ENCODE measurements at regions not wholly inside any gene's neighbourhood (a gene's known extent, or its start where the extent isn't known, plus 50 kb on each side); places are given as distances from the start of the nearest gene placed in this dataset.

DNA sequence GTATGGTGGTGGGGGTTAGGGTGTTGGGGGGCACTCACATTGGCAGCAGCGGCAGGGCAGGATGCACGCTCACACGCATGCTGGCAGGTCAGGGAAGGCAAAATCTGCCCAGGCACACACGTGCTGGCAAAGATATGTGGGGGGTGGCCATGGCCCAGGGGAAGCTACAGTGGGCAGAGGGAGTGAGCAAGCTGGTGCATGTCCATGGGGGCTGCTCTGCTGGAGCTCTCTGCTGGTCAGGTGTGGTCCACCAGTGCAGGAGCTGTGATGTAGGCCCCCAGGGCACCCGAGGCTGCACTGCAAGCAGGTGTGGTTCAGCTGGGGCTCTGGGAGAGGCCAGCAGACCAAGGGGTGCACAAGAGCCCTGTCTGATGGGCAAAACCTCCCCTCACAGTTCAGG, 491.5 kb upstream of the TNP1 start (continued):
- TF ChIP-seq, protein P1, sequence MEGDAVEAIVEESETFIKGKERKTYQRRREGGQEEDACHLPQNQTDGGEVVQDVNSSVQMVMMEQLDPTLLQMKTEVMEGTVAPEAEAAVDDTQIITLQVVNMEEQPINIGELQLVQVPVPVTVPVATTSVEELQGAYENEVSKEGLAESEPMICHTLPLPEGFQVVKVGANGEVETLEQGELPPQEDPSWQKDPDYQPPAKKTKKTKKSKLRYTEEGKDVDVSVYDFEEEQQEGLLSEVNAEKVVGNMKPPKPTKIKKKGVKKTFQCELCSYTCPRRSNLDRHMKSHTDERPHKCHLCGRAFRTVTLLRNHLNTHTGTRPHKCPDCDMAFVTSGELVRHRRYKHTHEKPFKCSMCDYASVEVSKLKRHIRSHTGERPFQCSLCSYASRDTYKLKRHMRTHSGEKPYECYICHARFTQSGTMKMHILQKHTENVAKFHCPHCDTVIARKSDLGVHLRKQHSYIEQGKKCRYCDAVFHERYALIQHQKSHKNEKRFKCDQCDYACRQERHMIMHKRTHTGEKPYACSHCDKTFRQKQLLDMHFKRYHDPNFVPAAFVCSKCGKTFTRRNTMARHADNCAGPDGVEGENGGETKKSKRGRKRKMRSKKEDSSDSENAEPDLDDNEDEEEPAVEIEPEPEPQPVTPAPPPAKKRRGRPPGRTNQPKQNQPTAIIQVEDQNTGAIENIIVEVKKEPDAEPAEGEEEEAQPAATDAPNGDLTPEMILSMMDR (conservative IDR thresholded peaks at IDR 0.05; ENCODE audit: low read depth in 2 of 2), result no peak
- no peak for TF ChIP-seq NANOG (IDR thresholded peaks at IDR 0.05; ENCODE audit: borderline replicate concordance)

DNA sequence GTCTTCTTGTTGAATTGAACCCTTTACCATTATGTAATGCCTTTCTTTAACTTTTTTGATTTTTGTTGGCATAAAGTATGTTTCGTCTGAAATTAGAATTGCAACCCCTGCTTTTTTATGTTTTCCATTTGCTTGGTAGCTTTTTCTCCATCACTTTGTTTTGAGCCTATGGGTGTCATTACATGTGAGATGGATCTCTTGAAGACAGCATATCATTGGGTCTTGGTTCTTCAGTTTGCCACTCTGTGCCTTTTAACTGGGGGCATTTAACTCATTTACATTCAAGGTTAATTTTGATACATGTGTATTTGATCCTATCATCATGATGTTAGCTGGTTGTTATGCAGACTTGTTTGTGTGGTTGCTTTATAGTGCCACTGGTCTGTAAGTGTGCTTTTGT, 489.4 kb upstream of the TNP1 start:
- DNase-seq (ENCODE audit: low spot score) (no peak), ATAC-seq (no peak)
- no peak overlapping the region for H3K4me2 ChIP-seq
- H3K27me3 ChIP-seq (ENCODE audit: insufficient read depth), result no peaks in the 10 kb centered on the region
- Mint-ChIP-seq H3K4me3 (no peak overlapping the region), H3K4me1 (no peaks in the 10 kb centered on the region), H3K27me3 (ENCODE audit: insufficient read depth, low read depth, poor library complexity) (peaks cover 2% of the 10 kb centered on the region), H3K9me3 (peaks cover 15% of the 10 kb centered on the region; the same call in 2 of the 3 replicates), H3K27ac (no peak overlapping the region), H3K36me3 (ENCODE audit: low read depth) (no peaks in the 10 kb centered on the region)
- H3K4me1 ChIP-seq (ENCODE audit: insufficient read depth), result no peaks in the 10 kb centered on the region
- H3F3A ChIP-seq (replicated peaks; ENCODE audit: low read depth), result no peaks in the 10 kb centered on the region
- no peak overlapping the region for H3K4me3 ChIP-seq
- no peaks in the 10 kb centered on the region for H3K79me2 ChIP-seq (replicated peaks; ENCODE audit: insufficient read depth)
- H3K27ac ChIP-seq (ENCODE audit: low read depth), result no peak overlapping the region
- H3K9me2 ChIP-seq (ENCODE audit: insufficient read depth), result no peaks in the 10 kb centered on the region
- no peak overlapping the region for H2AFZ ChIP-seq
- H3K36me3 ChIP-seq (ENCODE audit: insufficient read depth), result no peaks in the 10 kb centered on the region
- H4K20me1 ChIP-seq (replicated peaks; ENCODE audit: insufficient read depth), result no peaks in the 10 kb centered on the region
- TF ChIP-seq EZH2phosphoT487 (IDR thresholded peaks at IDR 0.05; ENCODE audit: unreplicated experiment) (no peak), STAT1 (IDR thresholded peaks at IDR 0.05; ENCODE audit: unreplicated experiment) (no peak), NANOG (IDR thresholded peaks at IDR 0.05; ENCODE audit: borderline replicate concordance) (no peak), POLR2AphosphoS5 (IDR thresholded peaks at IDR 0.05; ENCODE audit: low read depth) (no peak), ZNF331 (CRISPR knock-in tag; IDR thresholded peaks at IDR 0.05; ENCODE audit: low read depth) (no peak), ZNF114 (CRISPR knock-in tag; IDR thresholded peaks at IDR 0.05) (no peak), JUNB (IDR thresholded peaks at IDR 0.05; ENCODE audit: unreplicated experiment) (no peak)
- TF ChIP-seq, protein P2, sequence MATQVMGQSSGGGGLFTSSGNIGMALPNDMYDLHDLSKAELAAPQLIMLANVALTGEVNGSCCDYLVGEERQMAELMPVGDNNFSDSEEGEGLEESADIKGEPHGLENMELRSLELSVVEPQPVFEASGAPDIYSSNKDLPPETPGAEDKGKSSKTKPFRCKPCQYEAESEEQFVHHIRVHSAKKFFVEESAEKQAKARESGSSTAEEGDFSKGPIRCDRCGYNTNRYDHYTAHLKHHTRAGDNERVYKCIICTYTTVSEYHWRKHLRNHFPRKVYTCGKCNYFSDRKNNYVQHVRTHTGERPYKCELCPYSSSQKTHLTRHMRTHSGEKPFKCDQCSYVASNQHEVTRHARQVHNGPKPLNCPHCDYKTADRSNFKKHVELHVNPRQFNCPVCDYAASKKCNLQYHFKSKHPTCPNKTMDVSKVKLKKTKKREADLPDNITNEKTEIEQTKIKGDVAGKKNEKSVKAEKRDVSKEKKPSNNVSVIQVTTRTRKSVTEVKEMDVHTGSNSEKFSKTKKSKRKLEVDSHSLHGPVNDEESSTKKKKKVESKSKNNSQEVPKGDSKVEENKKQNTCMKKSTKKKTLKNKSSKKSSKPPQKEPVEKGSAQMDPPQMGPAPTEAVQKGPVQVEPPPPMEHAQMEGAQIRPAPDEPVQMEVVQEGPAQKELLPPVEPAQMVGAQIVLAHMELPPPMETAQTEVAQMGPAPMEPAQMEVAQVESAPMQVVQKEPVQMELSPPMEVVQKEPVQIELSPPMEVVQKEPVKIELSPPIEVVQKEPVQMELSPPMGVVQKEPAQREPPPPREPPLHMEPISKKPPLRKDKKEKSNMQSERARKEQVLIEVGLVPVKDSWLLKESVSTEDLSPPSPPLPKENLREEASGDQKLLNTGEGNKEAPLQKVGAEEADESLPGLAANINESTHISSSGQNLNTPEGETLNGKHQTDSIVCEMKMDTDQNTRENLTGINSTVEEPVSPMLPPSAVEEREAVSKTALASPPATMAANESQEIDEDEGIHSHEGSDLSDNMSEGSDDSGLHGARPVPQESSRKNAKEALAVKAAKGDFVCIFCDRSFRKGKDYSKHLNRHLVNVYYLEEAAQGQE (IDR thresholded peaks at IDR 0.05; ENCODE audit: unreplicated experiment), result no peak
- TF ChIP-seq, protein P3, sequence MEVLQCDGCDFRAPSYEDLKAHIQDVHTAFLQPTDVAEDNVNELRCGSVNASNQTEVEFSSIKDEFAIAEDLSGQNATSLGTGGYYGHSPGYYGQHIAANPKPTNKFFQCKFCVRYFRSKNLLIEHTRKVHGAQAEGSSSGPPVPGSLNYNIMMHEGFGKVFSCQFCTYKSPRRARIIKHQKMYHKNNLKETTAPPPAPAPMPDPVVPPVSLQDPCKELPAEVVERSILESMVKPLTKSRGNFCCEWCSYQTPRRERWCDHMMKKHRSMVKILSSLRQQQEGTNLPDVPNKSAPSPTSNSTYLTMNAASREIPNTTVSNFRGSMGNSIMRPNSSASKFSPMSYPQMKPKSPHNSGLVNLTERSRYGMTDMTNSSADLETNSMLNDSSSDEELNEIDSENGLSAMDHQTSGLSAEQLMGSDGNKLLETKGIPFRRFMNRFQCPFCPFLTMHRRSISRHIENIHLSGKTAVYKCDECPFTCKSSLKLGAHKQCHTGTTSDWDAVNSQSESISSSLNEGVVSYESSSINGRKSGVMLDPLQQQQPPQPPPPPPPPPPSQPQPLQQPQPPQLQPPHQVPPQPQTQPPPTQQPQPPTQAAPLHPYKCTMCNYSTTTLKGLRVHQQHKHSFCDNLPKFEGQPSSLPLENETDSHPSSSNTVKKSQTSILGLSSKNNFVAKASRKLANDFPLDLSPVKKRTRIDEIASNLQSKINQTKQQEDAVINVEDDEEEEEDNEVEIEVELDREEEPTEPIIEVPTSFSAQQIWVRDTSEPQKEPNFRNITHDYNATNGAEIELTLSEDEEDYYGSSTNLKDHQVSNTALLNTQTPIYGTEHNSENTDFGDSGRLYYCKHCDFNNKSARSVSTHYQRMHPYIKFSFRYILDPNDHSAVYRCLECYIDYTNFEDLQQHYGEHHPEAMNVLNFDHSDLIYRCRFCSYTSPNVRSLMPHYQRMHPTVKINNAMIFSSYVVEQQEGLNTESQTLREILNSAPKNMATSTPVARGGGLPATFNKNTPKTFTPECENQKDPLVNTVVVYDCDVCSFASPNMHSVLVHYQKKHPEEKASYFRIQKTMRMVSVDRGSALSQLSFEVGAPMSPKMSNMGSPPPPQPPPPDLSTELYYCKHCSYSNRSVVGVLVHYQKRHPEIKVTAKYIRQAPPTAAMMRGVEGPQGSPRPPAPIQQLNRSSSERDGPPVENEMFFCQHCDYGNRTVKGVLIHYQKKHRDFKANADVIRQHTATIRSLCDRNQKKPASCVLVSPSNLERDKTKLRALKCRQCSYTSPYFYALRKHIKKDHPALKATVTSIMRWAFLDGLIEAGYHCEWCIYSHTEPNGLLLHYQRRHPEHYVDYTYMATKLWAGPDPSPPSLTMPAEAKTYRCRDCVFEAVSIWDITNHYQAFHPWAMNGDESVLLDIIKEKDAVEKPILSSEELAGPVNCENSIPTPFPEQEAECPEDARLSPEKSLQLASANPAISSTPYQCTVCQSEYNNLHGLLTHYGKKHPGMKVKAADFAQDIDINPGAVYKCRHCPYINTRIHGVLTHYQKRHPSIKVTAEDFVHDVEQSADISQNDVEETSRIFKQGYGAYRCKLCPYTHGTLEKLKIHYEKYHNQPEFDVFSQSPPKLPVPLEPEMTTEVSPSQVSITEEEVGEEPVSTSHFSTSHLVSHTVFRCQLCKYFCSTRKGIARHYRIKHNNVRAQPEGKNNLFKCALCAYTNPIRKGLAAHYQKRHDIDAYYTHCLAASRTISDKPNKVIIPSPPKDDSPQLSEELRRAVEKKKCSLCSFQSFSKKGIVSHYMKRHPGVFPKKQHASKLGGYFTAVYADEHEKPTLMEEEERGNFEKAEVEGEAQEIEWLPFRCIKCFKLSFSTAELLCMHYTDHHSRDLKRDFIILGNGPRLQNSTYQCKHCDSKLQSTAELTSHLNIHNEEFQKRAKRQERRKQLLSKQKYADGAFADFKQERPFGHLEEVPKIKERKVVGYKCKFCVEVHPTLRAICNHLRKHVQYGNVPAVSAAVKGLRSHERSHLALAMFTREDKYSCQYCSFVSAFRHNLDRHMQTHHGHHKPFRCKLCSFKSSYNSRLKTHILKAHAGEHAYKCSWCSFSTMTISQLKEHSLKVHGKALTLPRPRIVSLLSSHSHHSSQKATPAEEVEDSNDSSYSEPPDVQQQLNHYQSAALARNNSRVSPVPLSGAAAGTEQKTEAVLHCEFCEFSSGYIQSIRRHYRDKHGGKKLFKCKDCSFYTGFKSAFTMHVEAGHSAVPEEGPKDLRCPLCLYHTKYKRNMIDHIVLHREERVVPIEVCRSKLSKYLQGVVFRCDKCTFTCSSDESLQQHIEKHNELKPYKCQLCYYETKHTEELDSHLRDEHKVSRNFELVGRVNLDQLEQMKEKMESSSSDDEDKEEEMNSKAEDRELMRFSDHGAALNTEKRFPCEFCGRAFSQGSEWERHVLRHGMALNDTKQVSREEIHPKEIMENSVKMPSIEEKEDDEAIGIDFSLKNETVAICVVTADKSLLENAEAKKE (CRISPR knock-in tag; IDR thresholded peaks at IDR 0.05), result no peak
- TF ChIP-seq, protein P1 (conservative IDR thresholded peaks at IDR 0.05; ENCODE audit: low read depth in 2 of 2), result no peak
- TF ChIP-seq, protein P4, sequence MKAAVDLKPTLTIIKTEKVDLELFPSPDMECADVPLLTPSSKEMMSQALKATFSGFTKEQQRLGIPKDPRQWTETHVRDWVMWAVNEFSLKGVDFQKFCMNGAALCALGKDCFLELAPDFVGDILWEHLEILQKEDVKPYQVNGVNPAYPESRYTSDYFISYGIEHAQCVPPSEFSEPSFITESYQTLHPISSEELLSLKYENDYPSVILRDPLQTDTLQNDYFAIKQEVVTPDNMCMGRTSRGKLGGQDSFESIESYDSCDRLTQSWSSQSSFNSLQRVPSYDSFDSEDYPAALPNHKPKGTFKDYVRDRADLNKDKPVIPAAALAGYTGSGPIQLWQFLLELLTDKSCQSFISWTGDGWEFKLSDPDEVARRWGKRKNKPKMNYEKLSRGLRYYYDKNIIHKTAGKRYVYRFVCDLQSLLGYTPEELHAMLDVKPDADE (IDR thresholded peaks at IDR 0.05), result no peak
